IMR-90 (cell line): ENCODE measurements at regions not wholly inside any gene's neighbourhood (a gene's known extent, or its start where the extent isn't known, plus 50 kb on each side); places are given as distances from the start of the nearest gene placed in this dataset.

ENCODE experiments used
- ATAC-seq: fragments of 200-7000 bp; cut with Tn5 transposase; 2 replicates; pipeline ENCODE4 v1.9.1; 2020; ENCODE audit warnings: low read depth, mild to moderate bottlenecking, moderate library complexity
- BruUV-seq: library from RNA; stranded (reverse); fragments of 400-500 nt; replicated peaks from 2 replicates; lab custom pipeline; 2021; lab: Mats Ljungman, UMichigan
- CTCF ChIA-PET: fragments of 300-600 bp; formaldehyde crosslinking; extraction: SDS; loops from one replicate; lab custom pipeline; 2021; ENCODE audit warnings: antibody characterized with exemption; lab: Yijun Ruan, JAX
- POLR2A ChIA-PET: fragments of 300-600 bp; sonication (Branson Sonifier 250); formaldehyde crosslinking; loops from one replicate; lab custom pipeline; 2022; ENCODE audit warnings: antibody characterized with exemption; ENCODE audit not compliant: unreplicated experiment; lab: Charles Lee
- DNase-seq: peaks from one replicate; pipeline ENCODE4 v3.0.0; 2013
- H2AFZ ChIP-seq: replicated peaks from 2 replicates; pipeline ENCODE3; 2013; ENCODE audit warnings: low read length, mild to moderate bottlenecking; ENCODE audit not compliant: poor library complexity
- H2AK5ac ChIP-seq: 2 replicates; pipeline ENCODE4 v1.6.1; 2013; ENCODE audit warnings: low read depth, low read length, inconsistent platforms
- H2AK9ac ChIP-seq: replicated peaks from 2 replicates; pipeline ENCODE3; 2013; ENCODE audit warnings: mild to moderate bottlenecking, low read depth, low read length, moderate library complexity; ENCODE audit not compliant: poor library complexity
- H2BK120ac ChIP-seq: 2 replicates; pipeline ENCODE4 v1.6.1; 2013; ENCODE audit warnings: low read depth, low read length, inconsistent platforms
- H2BK15ac ChIP-seq: 3 replicates; pipeline ENCODE4 v1.6.1; 2013; ENCODE audit warnings: low read depth, low read length, inconsistent platforms
- H2BK20ac ChIP-seq: 2 replicates; pipeline ENCODE4 v1.6.1; 2013; ENCODE audit warnings: low read depth, mild to moderate bottlenecking, inconsistent platforms, low read length, moderate library complexity
- H2BK5ac ChIP-seq: 2 replicates; pipeline ENCODE4 v1.6.1; 2013; ENCODE audit warnings: mild to moderate bottlenecking, low read depth, low read length, inconsistent platforms; ENCODE audit not compliant: poor library complexity, severe bottlenecking
- H3K14ac ChIP-seq: replicated peaks from 2 replicates; pipeline ENCODE4 v1.6.1; 2013; ENCODE audit warnings: low read depth, low read length, inconsistent platforms
- H3K18ac ChIP-seq: 2 replicates; pipeline ENCODE4 v1.6.1; 2013; ENCODE audit warnings: low read depth, low read length, control low read depth
- H3K23ac ChIP-seq: 2 replicates; pipeline ENCODE4 v1.6.1; 2013; ENCODE audit warnings: low read depth, low read length, inconsistent platforms
- H3K27ac ChIP-seq: 2 replicates; pipeline ENCODE4 v1.5.1; 2013; ENCODE audit warnings: mild to moderate bottlenecking, control low read depth, low read length; ENCODE audit not compliant: insufficient read depth
- H3K27me3 ChIP-seq: 2 replicates; pipeline ENCODE4 v1.6.1; 2013; ENCODE audit warnings: low read length; ENCODE audit not compliant: control insufficient read depth, insufficient read depth
- H3K36me3 ChIP-seq: 2 replicates; pipeline ENCODE4 v1.6.1; 2013; ENCODE audit warnings: low read length, mixed read lengths; ENCODE audit not compliant: control insufficient read depth, insufficient read depth
- H3K4ac ChIP-seq: 2 replicates; pipeline ENCODE4 v1.6.1; 2013; ENCODE audit warnings: low read depth, low read length, inconsistent platforms
- H3K4me1 ChIP-seq: 2 replicates; pipeline ENCODE4 v1.6.1; 2013; ENCODE audit warnings: low read length, mixed read lengths; ENCODE audit not compliant: control insufficient read depth, insufficient read depth
- H3K4me2 ChIP-seq: 2 replicates; pipeline ENCODE4 v1.6.1; 2013; ENCODE audit warnings: low read depth, mild to moderate bottlenecking, control low read depth, low read length, moderate library complexity
- H3K4me3 ChIP-seq: 2 replicates; pipeline ENCODE4 v1.5.1; 2013; ENCODE audit warnings: low read depth, mild to moderate bottlenecking, control low read depth, low read length, moderate library complexity; ENCODE audit not compliant: insufficient read depth
- H3K56ac ChIP-seq: 2 replicates; pipeline ENCODE4 v1.6.1; 2013; ENCODE audit warnings: low read length, inconsistent platforms; ENCODE audit not compliant: insufficient read depth; ENCODE audit errors: extremely low read depth
- H3K79me1 ChIP-seq, 2 experiments: 2 replicates each; pipeline ENCODE4 v1.6.1; 2013; ENCODE audit warnings: low read length in 2 of 2, inconsistent platforms in 1 of 2, low read depth in 1 of 2
- H3K9ac ChIP-seq: 2 replicates; pipeline ENCODE4 v1.6.1; 2013; ENCODE audit warnings: low read depth, low read length, control low read depth
- H3K9me1 ChIP-seq: 2 replicates; pipeline ENCODE4 v1.6.1; 2013; ENCODE audit warnings: low read length, inconsistent platforms; ENCODE audit not compliant: insufficient read depth
- H3K9me3 ChIP-seq: 2 replicates; pipeline ENCODE4 v1.6.1; 2013; ENCODE audit warnings: low read length; ENCODE audit not compliant: control insufficient read depth, insufficient read depth
- H4K20me1 ChIP-seq: 2 replicates; pipeline ENCODE4 v1.6.1; 2013; ENCODE audit warnings: low read length, inconsistent platforms; ENCODE audit not compliant: insufficient read depth
- H4K5ac ChIP-seq: 2 replicates; pipeline ENCODE4 v1.6.1; 2013; ENCODE audit warnings: mild to moderate bottlenecking, low read depth, low read length, control low read depth
- H4K8ac ChIP-seq, 2 experiments: 2 replicates each; pipeline ENCODE4 v1.6.1; 2013; ENCODE audit warnings: low read depth in 2 of 2, low read length in 2 of 2, control low read depth in 1 of 2, inconsistent platforms in 1 of 2
- H4K91ac ChIP-seq: 2 replicates; pipeline ENCODE4 v1.6.1; 2013; ENCODE audit warnings: low read depth, low read length, inconsistent platforms; ENCODE audit not compliant: insufficient read depth
- BHLHE40 ChIP-seq: fragments of 150-350 bp; IDR thresholded peaks from 2 replicates; pipeline ENCODE4 v1.6.1; 2016; ENCODE audit warnings: mild to moderate bottlenecking, low read depth, low read length
- CEBPB ChIP-seq: IDR thresholded peaks from 2 replicates; pipeline ENCODE4 v1.6.1; 2012; ENCODE audit warnings: low read depth, low read length, improper control_type of control experiment
- CHD1 ChIP-seq: IDR thresholded peaks from 2 replicates; pipeline ENCODE4 v1.6.1; 2012; ENCODE audit warnings: low read depth, low read length, improper control_type of control experiment
- CTCF ChIP-seq: conservative IDR thresholded peaks from 2 replicates; pipeline ENCODE4 v1.5.1; 2012; ENCODE audit warnings: mild to moderate bottlenecking, low read depth, low read length, improper control_type of control experiment
- FOS ChIP-seq: fragments of 150-350 bp; IDR thresholded peaks from 2 replicates; pipeline ENCODE4 v1.6.1; 2016; ENCODE audit warnings: low read depth, low read length
- MAFK ChIP-seq: IDR thresholded peaks from 2 replicates; pipeline ENCODE4 v1.6.1; 2012; ENCODE audit warnings: low read depth, low read length, improper control_type of control experiment
- MAZ ChIP-seq: IDR thresholded peaks from 2 replicates; pipeline ENCODE4 v1.6.1; 2012; ENCODE audit warnings: low read depth, mild to moderate bottlenecking, low read length, improper control_type of control experiment, moderate library complexity, borderline replicate concordance
- MXI1 ChIP-seq: IDR thresholded peaks from 2 replicates; pipeline ENCODE4 v1.6.1; 2012; ENCODE audit warnings: low read depth, mild to moderate bottlenecking, low read length, moderate library complexity, borderline replicate concordance
- NFE2L2 ChIP-seq: fragments of 150-350 bp; IDR thresholded peaks from 2 replicates; pipeline ENCODE4 v1.6.1; 2016; ENCODE audit warnings: low read depth, mild to moderate bottlenecking, low read length
- POLR2A ChIP-seq: IDR thresholded peaks from 2 replicates; pipeline ENCODE4 v1.6.1; 2012; ENCODE audit warnings: mild to moderate bottlenecking, low read depth, low read length
- RAD21 ChIP-seq: IDR thresholded peaks from 2 replicates; pipeline ENCODE4 v1.6.1; 2012; ENCODE audit warnings: low read length, improper control_type of control experiment
- RCOR1 ChIP-seq: IDR thresholded peaks from 2 replicates; pipeline ENCODE4 v1.6.1; 2012; ENCODE audit warnings: mild to moderate bottlenecking, low read length, improper control_type of control experiment; ENCODE audit not compliant: insufficient replicate concordance
- RFX5 ChIP-seq: IDR thresholded peaks from 2 replicates; pipeline ENCODE4 v1.8.0; 2012; ENCODE audit warnings: low read depth, mild to moderate bottlenecking, low read length, moderate library complexity
- SMC3 ChIP-seq: fragments of 150-350 bp; IDR thresholded peaks from 2 replicates; pipeline ENCODE4 v1.6.1; 2016; ENCODE audit warnings: low read depth, mild to moderate bottlenecking, antibody characterized with exemption, low read length, moderate library complexity
- USF2 ChIP-seq: fragments of 150-350 bp; IDR thresholded peaks from 2 replicates; pipeline ENCODE4 v1.6.1; 2017; ENCODE audit warnings: mild to moderate bottlenecking, antibody characterized with exemption, low read length, low read depth
- WGBS, 2 experiments: methylation state at CpG; one replicate each; pipeline versions ENCODE4 v1.1.5 to v1.1.7; 2013; ENCODE audit warnings: missing lambda C conversion rate in 2 of 2; ENCODE audit not compliant: insufficient read length in 1 of 2; ENCODE audit errors: extremely low coverage in 2 of 2; 5-methylcytosine and 5-hydroxymethylcytosine counted together
- dilution Hi-C: fragments of 300-500 bp; cut with HindIII; formaldehyde crosslinking; loops from one replicate; pipeline ENCODE4 v1.14.3; 2018; ENCODE audit warnings: low sequenced_read_pairs; ENCODE audit not compliant: unreplicated experiment
- in situ Hi-C: fragments of 300-500 bp; cut with MboI; formaldehyde crosslinking; loops from 3 replicates; pipeline ENCODE4 v1.14.3; 2019; ENCODE audit warnings: low sequenced_read_pairs, inconsistent platforms, mixed read lengths
- intact Hi-C: fragments of 100-400 bp; cut with micrococcal nuclease; formaldehyde crosslinking; loops from 2 replicates; pipeline ENCODE4 v1.10.0; 2022

- DNase-seq: peak; percentile 98
- peak overlapping the region; percentile 78 for H3K27ac ChIP-seq
- peak overlapping the region; percentile 0 for H3K9ac ChIP-seq
- H4K91ac ChIP-seq: peak overlapping the region; percentile 54
- peak overlapping the region; percentile 85 for H4K5ac ChIP-seq
- intact Hi-C loops: loop anchor here (5.0 kb wide), 1 partner anchor 135 kb away; no protein-coding TSS in a partner anchor
- H2BK5ac ChIP-seq: peak overlapping the region; percentile 94
- peak overlapping the region; percentile 88 for H3K14ac ChIP-seq
- dilution Hi-C loops: no loop called here
- H3K9me3 ChIP-seq: no peaks in the 10 kb centered on the region
- peak overlapping the region; percentile 88 for H2BK20ac ChIP-seq
- H3K27me3 ChIP-seq: 0 out of 2 replicates have a peak, but pooled peaks cover 2% of the 10 kb centered on the region
- no peak overlapping the region for H2AK9ac ChIP-seq
- H2BK15ac ChIP-seq: peak overlapping the region; percentile 42; the same call in 2 of the 3 replicates
- peak overlapping the region; percentile 1 to 88; a peak in 3 of 4 replicates for H4K8ac ChIP-seq
- peak overlapping the region; percentile 47 for H3K4me2 ChIP-seq
- BruUV-seq: no TSS peak
- H3K4me3 ChIP-seq: no peak overlapping the region
- H3K36me3 ChIP-seq: no peaks in the 10 kb centered on the region
- H4K20me1 ChIP-seq: no peaks in the 10 kb centered on the region; the same call in 1 of the 2 replicates
- H3K23ac ChIP-seq: peak overlapping the region; percentile 46; the same call in 1 of the 2 replicates
- 0% methylated on average over 2 of the region's 5 CpGs; no CpG with 5 or more reads in 1 of the 2 experiments for WGBS, 2 experiments
- H2AFZ ChIP-seq: no peak overlapping the region
- peak; percentile 85 for ATAC-seq
- H2BK120ac ChIP-seq: peak overlapping the region; percentile 85
- in situ Hi-C loops: no loop called here
- peak overlapping the region; percentile 70; the same call in 1 of the 2 replicates for H3K56ac ChIP-seq
- ChIA-PET POLR2A (no interaction called here), CTCF (no interaction called here)
- H3K18ac ChIP-seq: peak overlapping the region; percentile 21
- peak overlapping the region; percentile 90 for H3K4ac ChIP-seq
- peak overlapping the region; percentile 88; the same call in 1 of the 2 replicates for H2AK5ac ChIP-seq
- peaks cover 23% of the 10 kb centered on the region for H3K4me1 ChIP-seq
- H3K9me1 ChIP-seq: peaks cover 22% of the 10 kb centered on the region
- H3K79me1 ChIP-seq: no peaks in the 10 kb centered on the region
- TF ChIP-seq NFE2L2 (peak; percentile 95), MAZ (no peak), MAFK (peak; percentile 47), USF2 (peak; percentile 14; the same call in 1 of the 2 replicates), POLR2A (0 out of 2 replicates have a peak, but pooled peaks have one; percentile 17), CHD1 (0 out of 2 replicates have a peak, but pooled peaks have one; percentile 60), CTCF (no peak), MXI1 (peak; percentile 95), CEBPB (peak; percentile 91), RAD21 (no peak), RFX5 (no peak), FOS (peak; percentile 35), SMC3 (no peak), BHLHE40 (peak; percentile 88), RCOR1 (peak; percentile 97)
These were observed 177.1 kb upstream of the SVIL start for GRCh38 chr10:29811751-29812427.
